Activated T-helper 17 cell treated with anti-CD3 and anti-CD28 coated beads, Interleukin-2, amount 50 U/mL, for 72 hours (primary cell): ENCODE measurements at regions not wholly inside any gene's neighbourhood (a gene's known extent, or its start where the extent isn't known, plus 50 kb on each side); places are given as distances from the start of the nearest gene placed in this dataset.

Experiments used
- ATAC-seq: fragments of 150-1000 bp; cut with Tn5 transposase; replicated peaks from 2 replicates; pipeline ENCODE4 v1.10.0; 2021; ENCODE audit warnings: mild to moderate bottlenecking, moderate library complexity
- H3K27ac Mint-ChIP-seq: one replicate; pipeline ENCODE4 v1.8.0; 2022; ENCODE audit warnings: mixed read lengths
- H3K27me3 Mint-ChIP-seq: one replicate; pipeline ENCODE4 v1.8.0; 2022; ENCODE audit warnings: mixed read lengths
- H3K36me3 Mint-ChIP-seq: one replicate; pipeline ENCODE4 v1.8.0; 2022; ENCODE audit warnings: low read depth, mild to moderate bottlenecking, mixed read lengths
- H3K4me1 Mint-ChIP-seq: one replicate; pipeline ENCODE4 v1.8.0; 2022; ENCODE audit warnings: mixed read lengths
- H3K4me3 Mint-ChIP-seq: one replicate; pipeline ENCODE4 v1.8.0; 2022; ENCODE audit warnings: mild to moderate bottlenecking, mixed read lengths
- H3K9me3 Mint-ChIP-seq: one replicate; pipeline ENCODE4 v1.8.0; 2022; ENCODE audit warnings: mixed read lengths

- peaks cover 8% of the 10 kb centered on the region for H3K9me3 Mint-ChIP-seq
- H3K27me3 Mint-ChIP-seq = peaks cover 7% of the 10 kb centered on the region
- ATAC-seq = no peak
- H3K4me3 Mint-ChIP-seq = no peak overlapping the region
- no peaks in the 10 kb centered on the region for H3K36me3 Mint-ChIP-seq
- no peak overlapping the region for H3K27ac Mint-ChIP-seq
- H3K4me1 Mint-ChIP-seq = no peaks in the 10 kb centered on the region
These were observed 318.0 kb downstream of the GPAM start for GRCh38 chr10:111865550-111865949.

- Mint-ChIP-seq H3K27ac (no peak overlapping the region), H3K4me3 (no peak overlapping the region), H3K36me3 (no peaks in the 10 kb centered on the region), H3K4me1 (no peaks in the 10 kb centered on the region), H3K9me3 (peaks cover 8% of the 10 kb centered on the region), H3K27me3 (no peaks in the 10 kb centered on the region)
- no peak for ATAC-seq
These were observed 312.1 kb downstream of the GPAM start for GRCh38 chr10:111871458-111871857.

DNA sequence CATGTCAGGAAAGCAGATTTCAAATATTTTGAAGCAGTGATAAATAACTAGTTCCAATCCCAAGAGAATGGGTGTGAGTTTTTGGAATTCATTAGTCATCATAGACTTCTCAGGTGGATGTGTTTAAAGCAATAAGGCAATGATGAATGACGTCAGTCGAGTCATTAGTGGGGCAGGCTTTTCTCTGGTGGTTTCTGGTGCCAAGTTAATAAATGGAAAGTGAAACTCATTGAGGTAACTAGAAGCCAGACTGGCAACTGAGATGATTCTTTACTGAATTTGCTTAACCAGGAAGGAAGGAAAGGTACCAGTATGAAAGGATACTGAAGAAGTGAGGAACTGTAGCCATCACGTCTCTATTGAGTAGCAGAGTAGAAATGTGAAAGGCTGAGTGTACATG, 311.0 kb downstream of the GPAM start:
- no peak overlapping the region for H3K27ac Mint-ChIP-seq
- no peak overlapping the region for H3K4me3 Mint-ChIP-seq
- no peak for ATAC-seq
- H3K36me3 Mint-ChIP-seq = no peaks in the 10 kb centered on the region
- peaks cover 8% of the 10 kb centered on the region for H3K9me3 Mint-ChIP-seq
- no peaks in the 10 kb centered on the region for H3K27me3 Mint-ChIP-seq
- H3K4me1 Mint-ChIP-seq = no peaks in the 10 kb centered on the region

DNA sequence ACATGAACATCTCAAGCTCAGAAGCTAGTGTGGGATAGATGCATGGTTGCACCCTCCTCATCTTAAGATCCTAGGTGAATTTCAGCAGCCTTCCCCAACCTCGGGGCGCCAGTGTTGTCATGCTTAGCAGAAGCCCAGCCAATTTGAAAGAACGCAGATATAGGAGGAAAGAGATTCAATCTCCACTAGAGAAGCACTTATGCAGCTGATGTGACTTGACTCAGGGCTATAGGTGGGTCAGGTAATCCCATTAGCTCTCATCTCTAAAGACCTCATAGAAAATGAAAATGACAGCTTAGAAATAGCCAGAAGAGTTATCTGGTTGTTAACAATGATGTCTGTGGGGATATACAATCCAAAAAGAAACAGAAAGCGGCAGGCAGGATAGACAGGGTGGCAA, 310.5 kb downstream of the GPAM start:
- Mint-ChIP-seq H3K9me3 (peaks cover 11% of the 10 kb centered on the region), H3K27me3 (no peaks in the 10 kb centered on the region), H3K4me3 (no peak overlapping the region), H3K27ac (no peak overlapping the region), H3K4me1 (no peaks in the 10 kb centered on the region), H3K36me3 (no peaks in the 10 kb centered on the region)
- ATAC-seq = no peak

DNA sequence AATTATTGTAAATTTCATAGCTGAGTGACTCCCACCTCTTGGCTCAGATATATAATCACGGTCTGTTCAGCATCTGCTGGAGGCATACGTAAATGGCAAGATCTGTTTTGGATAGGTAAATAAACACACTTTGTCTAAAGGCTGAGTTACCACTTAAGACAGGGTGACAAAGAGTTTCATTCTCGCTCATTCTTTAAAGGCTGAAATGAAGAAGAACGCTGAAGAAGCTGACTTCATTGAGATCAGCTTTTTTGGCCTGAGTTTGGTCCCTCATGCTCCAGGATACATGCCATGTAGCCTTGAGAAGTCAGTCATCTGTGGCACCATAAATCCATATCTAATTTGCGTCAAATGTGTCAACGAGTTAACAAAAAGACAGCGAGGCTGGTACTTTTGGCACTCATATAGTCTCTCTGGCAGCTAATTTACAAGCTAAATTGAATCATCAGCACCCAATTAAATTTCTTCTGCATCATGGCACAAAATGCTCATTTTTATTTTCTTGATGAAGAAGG, 309.9 kb downstream of the GPAM start:
- H3K27ac Mint-ChIP-seq = no peak overlapping the region

DNA sequence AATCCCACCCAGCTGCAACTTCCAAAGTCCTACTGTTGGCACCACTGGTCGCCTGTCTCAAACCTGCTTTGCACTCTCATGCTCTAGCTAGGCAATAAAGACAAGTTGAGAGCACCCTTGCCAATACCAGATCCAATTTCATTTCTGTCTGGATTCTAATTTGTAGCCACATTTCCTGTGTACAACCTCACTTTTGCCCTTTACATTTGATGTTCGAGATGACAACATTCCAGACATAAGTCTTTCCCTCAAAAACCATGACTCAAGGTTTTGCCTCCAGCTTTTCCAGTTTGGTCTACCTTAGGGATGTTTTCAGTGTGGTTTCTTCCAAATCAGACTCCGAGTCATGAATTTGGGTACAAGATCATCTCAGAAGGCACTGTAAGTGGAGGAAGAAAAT, 309.0 kb downstream of the GPAM start:
- peaks cover 8% of the 10 kb centered on the region for H3K9me3 Mint-ChIP-seq
- ATAC-seq = no peak
- H3K27ac Mint-ChIP-seq = no peak overlapping the region
- no peaks in the 10 kb centered on the region for H3K36me3 Mint-ChIP-seq
- no peaks in the 10 kb centered on the region for H3K4me1 Mint-ChIP-seq
- no peaks in the 10 kb centered on the region for H3K27me3 Mint-ChIP-seq
- no peak overlapping the region for H3K4me3 Mint-ChIP-seq

More for the DNA sequence above, 309.9 kb downstream of the GPAM start:
- Mint-ChIP-seq H3K27me3 (no peaks in the 10 kb centered on the region), H3K9me3 (peaks cover 13% of the 10 kb centered on the region), H3K36me3 (no peaks in the 10 kb centered on the region), H3K4me3 (no peak overlapping the region), H3K4me1 (no peaks in the 10 kb centered on the region)
- ATAC-seq = no peak

DNA sequence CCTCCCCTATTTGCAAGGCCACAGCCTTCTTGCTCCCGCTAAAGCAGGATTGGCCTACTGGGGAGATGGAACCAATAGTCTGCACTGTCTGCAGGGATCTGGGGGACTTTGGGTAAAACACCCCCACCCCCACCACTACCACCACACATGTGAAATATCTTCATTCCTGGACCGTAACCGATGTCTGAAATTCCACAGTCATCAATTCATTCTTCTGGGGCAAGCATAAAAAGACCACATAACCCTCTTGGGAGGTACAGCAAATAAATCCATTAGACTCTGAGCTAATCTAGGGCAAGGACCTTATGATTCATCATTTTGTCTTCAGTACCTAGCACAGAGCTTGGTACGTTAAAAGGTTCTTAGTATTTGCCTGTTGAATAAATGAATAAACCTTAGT, 307.8 kb downstream of the GPAM start:
- Mint-ChIP-seq H3K4me1 (no peaks in the 10 kb centered on the region), H3K9me3 (peaks cover 8% of the 10 kb centered on the region), H3K27ac (no peak overlapping the region)

GRCh38 chr10:111877258-111877657, 306.3 kb downstream of the GPAM start:
- no peak overlapping the region for H3K4me3 Mint-ChIP-seq
- H3K4me1 Mint-ChIP-seq = no peaks in the 10 kb centered on the region
- no peak overlapping the region for H3K27ac Mint-ChIP-seq
- H3K9me3 Mint-ChIP-seq = peaks cover 5% of the 10 kb centered on the region
- no peak for ATAC-seq
- H3K36me3 Mint-ChIP-seq = no peaks in the 10 kb centered on the region
- no peaks in the 10 kb centered on the region for H3K27me3 Mint-ChIP-seq

More for the DNA sequence above, 307.8 kb downstream of the GPAM start:
- H3K36me3 Mint-ChIP-seq = no peaks in the 10 kb centered on the region
- H3K27me3 Mint-ChIP-seq = no peaks in the 10 kb centered on the region
- H3K4me3 Mint-ChIP-seq = no peak overlapping the region
- ATAC-seq = no peak

- no peak overlapping the region for H3K4me3 Mint-ChIP-seq
- H3K4me1 Mint-ChIP-seq = no peaks in the 10 kb centered on the region
- no peaks in the 10 kb centered on the region for H3K27me3 Mint-ChIP-seq
- H3K9me3 Mint-ChIP-seq = peaks cover 5% of the 10 kb centered on the region
- H3K36me3 Mint-ChIP-seq = no peaks in the 10 kb centered on the region
- no peak for ATAC-seq
- H3K27ac Mint-ChIP-seq = no peak overlapping the region
These were observed 303.6 kb downstream of the GPAM start for GRCh38 chr10:111879969-111880368.

GRCh38 chr10:111885046-111885445, 298.5 kb downstream of the GPAM start:
- no peak for ATAC-seq
- peaks cover 11% of the 10 kb centered on the region for H3K9me3 Mint-ChIP-seq
- peaks cover 15% of the 10 kb centered on the region for H3K27me3 Mint-ChIP-seq
- no peaks in the 10 kb centered on the region for H3K36me3 Mint-ChIP-seq
- no peaks in the 10 kb centered on the region for H3K4me1 Mint-ChIP-seq
- H3K27ac Mint-ChIP-seq = no peak overlapping the region
- H3K4me3 Mint-ChIP-seq = no peak overlapping the region

- no peaks in the 10 kb centered on the region for H3K4me1 Mint-ChIP-seq
- no peak for ATAC-seq
- no peaks in the 10 kb centered on the region for H3K36me3 Mint-ChIP-seq
- no peak overlapping the region for H3K27ac Mint-ChIP-seq
- H3K9me3 Mint-ChIP-seq = peaks cover 11% of the 10 kb centered on the region
- H3K27me3 Mint-ChIP-seq = peaks cover 15% of the 10 kb centered on the region
- no peak overlapping the region for H3K4me3 Mint-ChIP-seq
These were observed 297.6 kb downstream of the GPAM start for GRCh38 chr10:111885919-111886318.

- Mint-ChIP-seq H3K4me1 (no peaks in the 10 kb centered on the region), H3K4me3 (no peak overlapping the region), H3K27me3 (peaks cover 19% of the 10 kb centered on the region), H3K27ac (no peak overlapping the region), H3K36me3 (no peaks in the 10 kb centered on the region), H3K9me3 (peaks cover 11% of the 10 kb centered on the region)
- ATAC-seq = no peak
These were observed 296.3 kb downstream of the GPAM start for GRCh38 chr10:111887266-111887665.

DNA sequence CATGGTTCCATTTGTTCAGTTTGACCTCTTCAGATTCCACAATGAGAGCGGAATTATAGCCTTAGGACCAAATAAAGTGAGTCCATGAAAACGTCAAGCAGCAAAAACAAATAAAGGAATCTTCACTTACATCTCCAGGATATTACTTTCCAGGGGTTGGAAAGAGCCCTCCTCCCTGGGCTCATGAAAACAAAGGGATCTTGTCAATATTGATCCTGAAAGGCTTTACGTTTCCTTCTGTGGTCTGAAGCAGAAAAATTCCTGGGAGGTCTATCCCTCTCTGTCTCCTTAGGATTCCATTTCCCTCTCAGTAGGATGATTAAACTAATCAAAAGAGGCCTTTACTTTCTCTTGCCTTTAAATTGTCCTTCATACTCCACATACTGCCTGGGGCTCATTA, 293.5 kb downstream of the GPAM start:
- ATAC-seq = no peak
- Mint-ChIP-seq H3K27me3 (peaks cover 19% of the 10 kb centered on the region), H3K9me3 (peaks cover 11% of the 10 kb centered on the region), H3K4me3 (no peak overlapping the region), H3K4me1 (no peaks in the 10 kb centered on the region), H3K36me3 (no peaks in the 10 kb centered on the region), H3K27ac (no peak overlapping the region)

- no peak overlapping the region for H3K27ac Mint-ChIP-seq
- H3K9me3 Mint-ChIP-seq = no peaks in the 10 kb centered on the region
- ATAC-seq = no peak
- no peaks in the 10 kb centered on the region for H3K36me3 Mint-ChIP-seq
- H3K4me1 Mint-ChIP-seq = no peaks in the 10 kb centered on the region
- H3K27me3 Mint-ChIP-seq = peaks cover 9% of the 10 kb centered on the region
- no peak overlapping the region for H3K4me3 Mint-ChIP-seq
These were observed 267.6 kb downstream of the GPAM start for GRCh38 chr10:111916011-111916410.

DNA sequence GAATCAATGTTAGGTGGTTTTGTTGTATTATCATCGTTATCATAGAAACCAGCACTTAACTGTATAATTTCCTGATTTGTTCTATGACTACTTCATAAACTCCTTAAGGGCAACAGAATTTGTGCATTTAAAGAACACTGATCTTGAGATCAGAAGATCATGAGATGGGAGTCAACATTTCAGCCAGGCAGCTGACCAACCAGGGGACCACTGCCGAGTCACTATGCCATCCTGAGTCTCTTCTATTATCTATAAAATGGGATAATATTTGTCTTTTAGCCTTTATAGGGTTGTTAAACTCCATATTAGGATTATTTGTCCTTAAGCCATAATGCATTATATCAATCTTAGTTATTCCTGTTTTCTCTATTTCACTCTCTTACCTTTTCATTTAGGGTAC, 261.7 kb downstream of the GPAM start:
- Mint-ChIP-seq H3K36me3 (no peaks in the 10 kb centered on the region), H3K27ac (no peak overlapping the region), H3K27me3 (peaks cover 9% of the 10 kb centered on the region), H3K4me3 (no peak overlapping the region), H3K4me1 (no peaks in the 10 kb centered on the region), H3K9me3 (no peaks in the 10 kb centered on the region)
- ATAC-seq = no peak

- ATAC-seq = no peak
- Mint-ChIP-seq H3K27ac (no peak overlapping the region), H3K4me3 (no peak overlapping the region), H3K27me3 (peaks cover 4% of the 10 kb centered on the region), H3K36me3 (no peaks in the 10 kb centered on the region), H3K4me1 (no peaks in the 10 kb centered on the region), H3K9me3 (no peaks in the 10 kb centered on the region)
These were observed 260.5 kb downstream of the GPAM start for GRCh38 chr10:111923032-111923431.
